Hepatocyte (in vitro differentiated cells): ENCODE measurements at regions not wholly inside any gene's neighbourhood (a gene's known extent, or its start where the extent isn't known, plus 50 kb on each side); places are given as distances from the start of the nearest gene placed in this dataset.

Source experiments
- DNase-seq: peaks from one replicate; pipeline ENCODE4 v3.0.0-alpha.2; 2016; ENCODE audit warnings: low spot score
- H2AFZ ChIP-seq: fragments of 200-600 bp; sonication (generic); 2 replicates; pipeline ENCODE4 v1.6.0; 2016; ENCODE audit warnings: antibody characterized with exemption, mild to moderate bottlenecking
- H3K27ac ChIP-seq: fragments of 200-600 bp; sonication (generic); 2 replicates; pipeline ENCODE4 v1.5.1; 2016; ENCODE audit warnings: mild to moderate bottlenecking
- H3K27me3 ChIP-seq: fragments of 200-600 bp; sonication (generic); 2 replicates; pipeline ENCODE4 v1.6.1; 2016
- H3K36me3 ChIP-seq: fragments of 200-600 bp; sonication (generic); replicated peaks from 2 replicates; pipeline ENCODE4 v1.5.1; 2016; ENCODE audit warnings: low read depth; ENCODE audit not compliant: insufficient read depth
- H3K4me1 ChIP-seq: fragments of 200-600 bp; sonication (generic); 2 replicates; pipeline ENCODE4 v1.5.1; 2016; ENCODE audit warnings: mild to moderate bottlenecking, moderate library complexity; ENCODE audit not compliant: insufficient read depth
- H3K4me2 ChIP-seq: fragments of 200-600 bp; sonication (generic); 2 replicates; pipeline ENCODE4 v1.6.0; 2016
- H3K4me3 ChIP-seq: fragments of 200-600 bp; sonication (generic); 2 replicates; pipeline ENCODE4 v1.5.1; 2016; ENCODE audit warnings: mild to moderate bottlenecking
- H3K79me2 ChIP-seq: fragments of 200-600 bp; sonication (generic); 2 replicates; pipeline ENCODE4 v1.6.0; 2017; ENCODE audit warnings: mild to moderate bottlenecking
- H3K9me2 ChIP-seq: fragments of 200-600 bp; sonication (generic); replicated peaks from 2 replicates; pipeline ENCODE4 v1.6.0; 2017; ENCODE audit warnings: mild to moderate bottlenecking; ENCODE audit not compliant: insufficient read depth
- H3K9me3 ChIP-seq: fragments of 200-600 bp; sonication (generic); 2 replicates; pipeline ENCODE4 v1.5.1; 2016; ENCODE audit warnings: low read depth, mild to moderate bottlenecking
- H4K20me1 ChIP-seq: fragments of 200-600 bp; sonication (generic); 2 replicates; pipeline ENCODE4 v1.6.0; 2016; ENCODE audit warnings: mild to moderate bottlenecking; ENCODE audit not compliant: insufficient read depth, poor library complexity, severe bottlenecking
- EZH2 ChIP-seq: fragments of 200-600 bp; sonication (generic); IDR thresholded peaks from 2 replicates; pipeline ENCODE4 v1.6.1; 2016; ENCODE audit warnings: antibody characterized with exemption, mild to moderate bottlenecking, borderline replicate concordance
- EZH2phosphoT487 ChIP-seq: fragments of 200-600 bp; sonication (generic); IDR thresholded peaks from one replicate; pipeline ENCODE4 v1.6.1; 2018; ENCODE audit warnings: antibody characterized with exemption, mild to moderate bottlenecking, low read depth, moderate library complexity; ENCODE audit not compliant: unreplicated experiment, severe bottlenecking
- WGBS: methylation state at CpG from one replicate; pipeline ENCODE4 v1.1.6; 2016; ENCODE audit warnings: low lambda C conversion rate; ENCODE audit errors: missing lambda C conversion rate; 5-methylcytosine and 5-hydroxymethylcytosine counted together
- TF ChIP-seq, protein P1 (sequence below): fragments of 200-600 bp; sonication (generic); IDR thresholded peaks from 2 replicates; pipeline ENCODE4 v1.5.1; 2016; ENCODE audit warnings: antibody characterized with exemption, mild to moderate bottlenecking; ENCODE audit not compliant: poor library complexity

DNA sequence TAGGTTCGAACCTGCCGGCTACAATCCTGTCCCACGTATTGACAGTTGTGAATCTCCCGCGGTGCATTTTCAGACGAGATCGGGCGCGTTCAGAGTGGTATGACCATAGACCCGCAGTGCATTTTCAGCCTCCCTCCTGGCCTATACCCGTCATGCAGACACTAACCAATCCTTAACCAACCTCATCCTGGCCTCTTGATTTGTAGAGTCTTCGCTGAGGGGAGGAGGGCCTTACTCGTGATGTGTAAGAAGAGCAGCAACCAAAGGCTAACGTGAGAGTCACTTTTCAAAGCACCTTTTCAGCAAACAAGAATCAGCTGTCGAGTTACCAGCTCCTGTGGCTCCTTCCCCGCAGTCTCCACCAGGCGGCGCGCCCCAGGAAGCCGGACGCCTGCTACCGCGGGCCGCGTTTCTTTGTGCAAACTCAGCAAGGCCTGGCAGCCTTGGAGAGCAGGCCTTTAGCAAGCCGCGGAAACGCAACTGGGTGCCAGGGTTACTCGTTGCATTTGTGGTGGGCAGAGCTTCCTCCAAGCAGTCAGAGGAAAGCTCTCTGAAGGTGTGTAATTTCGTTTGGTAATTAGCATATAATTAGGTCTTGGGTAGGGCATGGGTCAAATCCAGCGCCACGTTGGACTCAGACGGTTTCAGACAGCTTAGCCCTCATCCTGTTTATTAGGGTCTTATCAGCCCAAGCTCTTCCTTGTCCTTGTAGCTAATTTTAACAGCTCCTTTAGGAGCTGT is 139.8 kb downstream of the OR2B2 start:
- Histone ChIP-seq H3K4me3 (no peak overlapping the region), H3K27me3 (peaks cover 5% of the 10 kb centered on the region), H3K4me2 (peak overlapping the region; percentile 73), H3K36me3 (no peaks in the 10 kb centered on the region), H2AFZ (peak overlapping the region; percentile 54), H4K20me1 (no peaks in the 10 kb centered on the region), H3K27ac (peak overlapping the region; percentile 80), H3K9me3 (no peaks in the 10 kb centered on the region), H3K79me2 (no peaks in the 10 kb centered on the region), H3K4me1 (peaks cover 11% of the 10 kb centered on the region), H3K9me2 (no peaks in the 10 kb centered on the region)
- WGBS, result 12% methylated on average over 33 of the region's 33 CpGs
- peak; percentile 95 for DNase-seq
- TF ChIP-seq, protein P1, sequence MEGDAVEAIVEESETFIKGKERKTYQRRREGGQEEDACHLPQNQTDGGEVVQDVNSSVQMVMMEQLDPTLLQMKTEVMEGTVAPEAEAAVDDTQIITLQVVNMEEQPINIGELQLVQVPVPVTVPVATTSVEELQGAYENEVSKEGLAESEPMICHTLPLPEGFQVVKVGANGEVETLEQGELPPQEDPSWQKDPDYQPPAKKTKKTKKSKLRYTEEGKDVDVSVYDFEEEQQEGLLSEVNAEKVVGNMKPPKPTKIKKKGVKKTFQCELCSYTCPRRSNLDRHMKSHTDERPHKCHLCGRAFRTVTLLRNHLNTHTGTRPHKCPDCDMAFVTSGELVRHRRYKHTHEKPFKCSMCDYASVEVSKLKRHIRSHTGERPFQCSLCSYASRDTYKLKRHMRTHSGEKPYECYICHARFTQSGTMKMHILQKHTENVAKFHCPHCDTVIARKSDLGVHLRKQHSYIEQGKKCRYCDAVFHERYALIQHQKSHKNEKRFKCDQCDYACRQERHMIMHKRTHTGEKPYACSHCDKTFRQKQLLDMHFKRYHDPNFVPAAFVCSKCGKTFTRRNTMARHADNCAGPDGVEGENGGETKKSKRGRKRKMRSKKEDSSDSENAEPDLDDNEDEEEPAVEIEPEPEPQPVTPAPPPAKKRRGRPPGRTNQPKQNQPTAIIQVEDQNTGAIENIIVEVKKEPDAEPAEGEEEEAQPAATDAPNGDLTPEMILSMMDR, result peak; percentile 95
- TF ChIP-seq EZH2 (no peak), EZH2phosphoT487 (no peak)

DNA sequence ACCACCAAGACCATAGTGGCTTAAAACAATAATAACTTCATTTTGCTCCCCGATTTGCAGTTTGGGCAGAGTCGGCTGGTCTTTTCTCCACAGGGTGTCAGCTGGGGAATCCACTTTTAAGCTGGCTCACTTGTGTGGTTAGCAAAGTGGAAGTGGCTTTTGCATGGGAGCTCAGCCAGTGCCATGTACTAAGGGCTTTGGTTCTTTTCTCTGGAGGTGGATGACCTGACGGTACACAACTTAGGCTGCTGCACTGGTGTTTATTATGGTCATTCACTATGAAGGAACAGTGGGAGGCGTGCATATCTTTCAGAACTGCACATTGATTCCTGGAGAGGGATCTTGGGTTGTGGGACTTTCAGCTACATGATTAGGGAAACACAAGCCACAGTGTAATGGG is 141.0 kb downstream of the OR2B2 start:
- Histone ChIP-seq H3K79me2 (no peaks in the 10 kb centered on the region), H3K4me3 (no peak overlapping the region), H2AFZ (no peak overlapping the region), H3K9me2 (no peaks in the 10 kb centered on the region), H3K27me3 (peaks cover 5% of the 10 kb centered on the region), H4K20me1 (no peaks in the 10 kb centered on the region), H3K4me2 (peak overlapping the region; percentile 73), H3K36me3 (no peaks in the 10 kb centered on the region), H3K9me3 (no peaks in the 10 kb centered on the region), H3K4me1 (peaks cover 11% of the 10 kb centered on the region), H3K27ac (no peak overlapping the region)
- TF ChIP-seq EZH2phosphoT487, result no peak
- no peak for TF ChIP-seq EZH2
- TF ChIP-seq, protein P1, result no peak
- DNase-seq, result no peak
- 73% methylated on average over 4 of the region's 4 CpGs for WGBS

DNA sequence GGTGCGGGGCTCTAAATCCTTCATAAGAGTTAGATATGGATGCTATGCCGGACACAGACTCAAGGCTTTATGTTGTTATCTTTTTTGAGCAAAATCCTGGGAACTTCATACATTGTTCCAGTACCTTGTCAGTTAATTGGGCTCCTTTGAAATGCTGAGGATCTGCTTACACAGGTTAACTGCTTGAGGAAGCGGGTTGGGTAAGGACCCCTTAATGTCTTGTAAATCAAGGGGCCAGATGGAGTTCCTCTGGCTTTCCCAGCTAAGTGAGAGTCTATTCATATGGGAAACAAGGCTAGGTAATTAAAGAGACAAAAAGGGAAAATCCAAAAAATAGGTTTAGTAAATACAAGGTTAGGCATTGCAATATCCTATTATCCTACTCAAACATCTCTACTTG is 141.5 kb downstream of the OR2B2 start:
- no peak for DNase-seq
- Histone ChIP-seq H2AFZ (no peak overlapping the region), H3K9me3 (no peaks in the 10 kb centered on the region), H3K79me2 (no peaks in the 10 kb centered on the region), H3K27ac (no peak overlapping the region), H3K36me3 (no peaks in the 10 kb centered on the region), H3K4me2 (no peak overlapping the region), H3K27me3 (peaks cover 5% of the 10 kb centered on the region), H4K20me1 (no peaks in the 10 kb centered on the region), H3K4me3 (no peak overlapping the region), H3K4me1 (peaks cover 11% of the 10 kb centered on the region), H3K9me2 (no peaks in the 10 kb centered on the region)
- WGBS, result 72% methylated on average over 3 of the region's 3 CpGs
- no peak for TF ChIP-seq EZH2
- TF ChIP-seq EZH2phosphoT487, result no peak
- TF ChIP-seq, protein P1, result no peak
